Activated gamma-delta T cell (primary cell): ENCODE measurements at regions not wholly inside any gene's neighbourhood (a gene's known extent, or its start where the extent isn't known, plus 50 kb on each side); places are given as distances from the start of the nearest gene placed in this dataset.
"Not testable (repeated sequence)": the region's sequence is repeated elsewhere in the genome, so short reads cannot be mapped to it uniquely, and the experiment has no call there.

Experiments
- DNase-seq: peaks from one replicate; lab custom pipeline; 2025; lab: John Stamatoyannopoulos, UW

DNA sequence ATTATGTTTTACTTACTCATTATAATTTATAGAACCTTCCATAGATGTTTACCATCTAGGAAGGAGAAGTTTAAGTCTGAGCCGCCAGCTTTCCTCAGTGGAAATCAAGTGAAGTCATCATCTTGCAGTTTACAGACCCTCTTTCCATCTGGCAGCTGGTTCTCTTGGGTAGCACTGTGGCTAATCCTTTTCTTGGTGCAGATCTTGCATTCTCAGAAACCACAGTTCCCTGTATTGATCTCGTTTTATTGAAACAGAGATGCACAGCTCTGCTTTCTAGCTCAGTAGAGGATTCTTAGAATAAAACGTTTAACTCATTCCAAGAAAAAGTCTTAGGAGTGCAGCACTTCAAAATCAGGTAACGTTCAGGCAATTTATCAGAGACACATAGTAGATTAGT, 1154.7 kb downstream of the FOXD4L5 start:
- DNase-seq: not testable (repeated sequence)

DNA sequence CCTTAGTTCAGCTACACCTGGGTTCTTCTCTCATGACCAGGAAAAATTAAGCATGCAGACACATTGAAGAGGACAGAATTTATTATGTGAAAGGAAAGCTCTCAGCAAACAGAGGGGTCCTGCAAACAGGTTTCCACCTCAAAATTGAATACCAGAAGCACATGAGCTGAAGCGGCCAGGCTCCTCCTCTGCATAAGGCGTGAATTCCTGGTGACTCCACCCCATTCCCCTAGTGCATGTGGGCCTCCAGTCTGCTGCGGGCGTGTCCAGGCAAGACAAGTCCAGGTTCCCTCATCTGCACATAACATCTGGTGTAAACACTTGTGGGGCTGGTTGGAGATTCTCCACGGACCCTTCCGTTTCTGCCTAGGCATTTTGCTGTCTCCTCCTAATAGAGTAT, 1156.4 kb downstream of the FOXD4L5 start:
- DNase-seq: no peak

DNA sequence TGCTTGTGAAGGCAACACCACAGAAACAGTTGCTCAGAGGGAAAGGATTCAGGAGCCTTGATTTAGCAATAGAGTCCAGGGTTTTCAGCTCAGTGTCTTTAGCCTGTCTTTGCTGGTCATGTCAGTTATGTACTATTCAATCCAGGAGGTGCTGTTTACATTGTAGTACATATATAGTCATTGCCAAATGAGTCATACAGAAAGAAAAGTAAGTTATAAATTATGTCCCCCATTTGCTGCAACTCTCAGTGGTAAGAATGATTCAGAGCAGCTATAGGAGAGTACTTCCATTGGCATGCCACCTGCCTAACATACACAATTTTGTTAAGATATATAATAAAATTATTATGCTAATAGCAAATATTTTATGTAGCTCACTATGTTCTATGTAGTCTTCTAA, 1163.4 kb downstream of the FOXD4L5 start:
- DNase-seq: not testable (repeated sequence)

DNA sequence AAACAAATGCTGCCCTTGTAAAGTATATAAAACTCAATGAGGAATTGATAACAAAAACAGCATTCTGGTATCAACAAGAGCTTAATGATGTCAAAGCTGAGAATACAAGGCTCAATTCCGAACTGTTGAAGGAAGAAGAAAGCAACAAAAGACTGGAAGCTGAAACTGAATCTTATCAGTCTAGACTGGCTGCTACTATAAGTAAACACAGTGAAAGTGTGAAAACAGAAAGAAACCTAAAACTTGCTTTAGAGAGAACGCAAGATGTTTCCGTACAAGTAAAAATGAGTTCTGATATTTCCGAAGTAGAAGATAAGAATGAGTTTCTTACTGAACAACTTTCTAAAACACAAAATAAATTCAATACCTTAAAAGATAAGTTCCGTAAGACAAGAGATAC, 1167.7 kb downstream of the FOXD4L5 start:
- not testable (repeated sequence) for DNase-seq

DNA sequence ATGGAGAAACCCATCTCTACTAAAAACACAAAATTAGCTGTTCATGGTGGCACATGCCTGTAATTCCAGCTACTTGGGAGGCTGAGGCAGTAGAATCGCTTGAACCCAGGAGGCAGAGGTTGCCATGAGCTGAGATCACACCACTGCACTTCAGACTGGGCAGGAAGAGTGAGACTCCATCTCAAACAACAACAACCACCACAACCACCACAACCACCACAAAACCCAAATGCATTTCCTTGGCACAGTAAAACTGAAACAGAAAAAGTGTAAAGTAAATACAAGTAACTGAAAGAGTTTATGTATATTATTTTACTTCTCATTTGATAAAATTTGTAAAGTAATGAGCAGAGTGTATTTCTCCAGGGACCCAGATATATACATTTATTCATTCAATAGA, 1177.1 kb downstream of the FOXD4L5 start:
- DNase-seq: not testable (repeated sequence)

DNA sequence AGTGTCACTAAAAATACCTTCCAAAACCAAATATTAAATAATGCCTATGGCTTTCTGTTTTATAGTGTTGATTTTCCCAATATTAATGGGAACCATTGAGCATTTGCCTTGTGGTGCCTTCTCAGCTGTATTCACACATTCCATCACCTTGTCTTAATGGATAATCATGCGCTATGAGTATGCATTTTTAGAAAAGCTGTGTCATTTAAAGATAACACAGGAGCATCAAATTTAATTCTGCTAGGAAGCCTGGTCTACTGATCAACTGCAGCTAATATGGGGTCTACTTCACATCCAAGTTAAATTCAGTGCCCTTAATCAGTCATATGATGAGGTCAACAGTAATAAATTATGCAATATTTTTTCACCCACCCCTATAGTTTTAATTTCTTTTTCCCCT, 1177.8 kb downstream of the FOXD4L5 start:
- not testable (repeated sequence) for DNase-seq

DNA sequence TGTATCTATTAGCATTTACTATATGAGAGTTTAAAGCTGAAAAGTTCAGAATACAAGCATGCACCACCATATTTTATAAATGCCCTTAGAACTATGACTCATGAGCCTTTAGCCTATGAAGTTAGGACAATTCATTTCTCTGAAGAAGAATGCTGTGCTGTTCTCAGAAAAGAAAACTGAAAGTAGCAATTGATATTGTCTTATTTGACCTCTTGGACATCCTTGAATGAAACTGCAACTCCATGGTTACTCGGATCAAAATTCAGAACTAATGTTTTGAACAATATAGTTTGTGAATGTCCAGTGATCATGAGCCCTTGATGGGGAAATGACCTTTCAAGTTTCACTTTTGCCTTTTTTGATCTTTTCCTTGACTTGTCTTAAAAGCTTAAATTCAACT, 1179.8 kb downstream of the FOXD4L5 start:
- not testable (repeated sequence) for DNase-seq

DNA sequence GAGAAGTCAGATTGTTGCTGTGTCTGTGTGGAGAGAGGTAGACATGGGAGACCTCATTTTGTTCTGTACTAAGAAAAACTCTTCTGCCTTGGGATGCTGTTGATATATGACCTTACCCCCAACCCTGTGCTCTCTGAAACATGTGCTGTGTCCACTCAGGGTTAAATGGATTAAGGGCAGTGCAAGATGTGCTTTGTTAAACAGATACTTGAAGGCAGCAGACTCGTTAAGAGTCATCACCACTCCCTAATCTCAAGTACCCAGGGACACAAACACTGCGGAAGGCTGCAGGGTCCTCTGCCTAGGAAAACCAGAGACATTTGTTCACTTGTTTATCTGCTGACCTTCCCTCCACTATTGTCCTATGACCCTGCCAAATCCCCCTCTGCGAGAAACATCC, 1183.5 kb downstream of the FOXD4L5 start:
- DNase-seq: not testable (repeated sequence)

DNA sequence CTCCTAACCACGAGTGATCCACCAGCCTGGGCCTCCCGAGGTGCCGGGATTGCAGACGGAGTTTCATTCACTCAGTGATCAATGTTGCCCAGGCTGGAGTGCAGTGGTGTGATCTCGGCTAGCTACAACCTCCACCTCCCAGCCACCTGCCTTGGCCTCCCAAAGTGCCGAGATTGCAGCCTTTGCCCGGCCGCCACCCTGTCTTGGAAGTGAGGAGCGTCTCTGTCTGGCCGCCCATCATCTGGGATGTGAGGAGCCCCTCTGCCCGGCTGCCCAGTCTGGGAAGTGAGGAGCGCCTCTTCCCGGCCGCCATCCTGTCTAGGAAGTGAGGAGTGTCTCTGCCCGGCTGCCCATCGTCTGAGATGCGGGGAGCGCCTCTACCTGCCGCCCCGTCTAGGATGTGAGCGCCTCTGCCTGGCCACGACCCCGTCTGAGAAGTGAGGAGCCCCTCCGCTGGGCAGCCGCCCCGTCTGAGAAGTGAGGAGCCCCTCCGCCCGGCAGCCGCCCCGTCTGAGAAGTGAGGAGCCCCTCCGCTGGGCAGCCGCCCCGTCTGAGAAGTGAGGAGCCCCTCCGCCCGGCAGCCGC, 1184.3 kb downstream of the FOXD4L5 start:
- peak; percentile 8 for DNase-seq

DNA sequence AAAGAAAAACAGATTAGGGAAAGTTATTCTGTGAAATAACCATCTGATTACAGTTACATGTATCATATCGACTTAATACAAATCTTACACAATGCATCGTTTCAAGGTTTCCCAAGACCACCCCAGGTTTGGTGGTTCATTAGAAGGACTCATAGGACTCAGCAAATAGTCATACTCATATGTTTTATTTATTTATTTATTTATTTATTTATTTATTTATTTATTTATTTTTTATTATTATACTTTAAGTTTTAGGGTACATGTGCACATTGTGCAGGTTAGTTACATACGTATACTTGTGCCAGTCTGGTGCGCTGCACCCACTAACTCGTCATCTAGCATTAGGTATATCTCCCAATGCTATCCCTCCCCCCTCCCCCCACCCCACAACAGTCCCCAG, 1199.0 kb downstream of the FOXD4L5 start:
- not testable (repeated sequence) for DNase-seq

DNA sequence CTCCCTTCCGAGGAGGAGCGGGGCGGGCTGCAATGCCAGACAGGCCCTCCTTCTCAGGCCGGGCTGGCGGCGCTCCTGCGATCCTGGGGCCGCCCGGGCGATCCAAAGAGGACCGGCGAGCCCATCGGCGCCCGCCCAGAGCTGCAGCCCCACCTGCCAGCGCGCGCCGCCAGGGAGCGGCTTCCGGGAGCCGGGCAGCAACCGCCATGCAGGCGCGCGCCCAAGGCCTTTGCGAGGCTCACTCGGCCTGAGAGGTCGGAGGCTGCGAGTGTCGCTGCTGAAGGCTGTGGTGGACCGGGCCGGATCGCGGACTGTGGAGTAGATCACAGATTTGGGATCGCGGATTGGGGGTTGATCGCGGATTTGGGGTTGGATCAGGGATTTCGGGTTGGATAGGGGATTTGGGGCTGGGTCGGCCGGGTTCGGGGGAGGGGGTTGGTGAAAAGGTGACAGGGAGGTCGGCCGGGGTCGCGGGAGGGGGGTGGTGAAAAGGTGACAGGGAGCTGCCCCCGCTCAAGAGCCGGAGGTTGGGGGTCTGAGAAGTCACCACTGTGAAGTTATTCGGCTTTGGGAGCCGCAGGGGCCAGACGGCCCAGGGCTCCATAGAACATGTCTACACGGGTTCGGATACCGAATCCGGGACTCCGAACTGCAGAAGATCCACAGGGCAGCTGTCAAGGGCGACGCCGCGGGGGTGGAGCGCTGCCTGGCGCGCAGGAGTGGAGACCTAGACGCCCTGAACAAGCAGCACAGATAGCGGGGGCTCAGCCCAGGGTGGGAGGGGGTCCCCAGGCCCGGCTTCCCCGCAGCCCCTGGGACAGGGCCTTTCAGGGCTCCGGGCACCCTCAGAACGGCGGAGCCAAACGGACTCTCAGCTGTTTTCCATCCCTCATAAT, 1213.4 kb downstream of the FOXD4L5 start:
- peak; percentile 14 for DNase-seq

DNA sequence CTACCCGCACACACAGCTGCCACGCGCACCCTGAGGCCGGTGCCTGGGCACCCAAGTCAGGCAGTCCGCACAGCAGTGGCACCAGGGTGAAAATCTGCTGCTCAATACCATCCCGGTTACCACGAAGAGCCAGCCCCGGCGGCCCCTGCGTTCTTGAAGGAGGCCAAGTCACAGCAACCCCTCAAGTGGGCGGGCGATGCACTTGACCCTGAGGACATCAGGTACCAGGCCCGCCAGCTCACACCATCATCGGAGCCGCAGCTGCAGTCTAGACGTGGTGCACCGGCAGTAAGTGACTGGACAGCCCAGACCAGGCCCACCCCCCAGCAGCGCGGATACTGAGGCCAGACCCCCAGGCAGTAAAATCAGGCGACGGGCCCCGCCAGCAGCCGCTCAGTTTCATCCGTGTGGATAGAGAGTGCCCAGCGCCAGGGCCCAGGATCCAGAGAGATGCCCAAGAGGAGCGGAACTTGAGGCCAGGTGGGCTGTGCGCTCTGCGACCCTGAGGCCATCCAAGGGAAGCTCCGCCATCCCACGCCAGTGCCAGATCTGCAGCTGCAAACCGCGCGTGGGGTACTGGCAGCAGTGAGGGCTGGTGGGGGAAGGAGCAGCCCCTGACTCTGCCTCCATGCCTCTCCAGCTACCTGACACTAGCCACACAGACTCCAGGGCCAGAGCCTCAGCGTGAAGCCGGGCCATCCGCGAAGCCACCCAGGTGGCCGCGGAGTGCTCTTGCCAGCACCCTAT, 1214.2 kb downstream of the FOXD4L5 start:
- DNase-seq: peak; percentile 9

DNA sequence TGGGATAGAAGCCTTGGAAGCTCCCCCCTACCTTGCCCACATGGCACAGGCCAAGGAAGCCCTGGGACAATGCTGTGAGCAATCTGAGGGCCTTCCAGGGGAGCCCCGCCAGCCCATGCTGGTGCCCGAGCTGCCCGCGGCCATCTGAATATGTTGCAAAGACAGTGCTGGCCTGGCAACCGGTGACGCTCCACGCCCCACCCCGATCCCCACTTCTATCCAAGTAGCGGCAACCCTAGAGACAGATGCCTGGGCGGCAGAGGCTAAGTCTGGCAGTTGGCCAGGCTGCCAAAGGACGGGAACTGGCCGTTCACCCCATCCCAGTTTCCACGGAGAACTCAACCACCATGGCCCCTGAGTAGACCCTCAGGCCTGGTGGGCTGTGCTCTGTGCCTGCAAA, 1214.9 kb downstream of the FOXD4L5 start:
- DNase-seq: peak; percentile 5

DNA sequence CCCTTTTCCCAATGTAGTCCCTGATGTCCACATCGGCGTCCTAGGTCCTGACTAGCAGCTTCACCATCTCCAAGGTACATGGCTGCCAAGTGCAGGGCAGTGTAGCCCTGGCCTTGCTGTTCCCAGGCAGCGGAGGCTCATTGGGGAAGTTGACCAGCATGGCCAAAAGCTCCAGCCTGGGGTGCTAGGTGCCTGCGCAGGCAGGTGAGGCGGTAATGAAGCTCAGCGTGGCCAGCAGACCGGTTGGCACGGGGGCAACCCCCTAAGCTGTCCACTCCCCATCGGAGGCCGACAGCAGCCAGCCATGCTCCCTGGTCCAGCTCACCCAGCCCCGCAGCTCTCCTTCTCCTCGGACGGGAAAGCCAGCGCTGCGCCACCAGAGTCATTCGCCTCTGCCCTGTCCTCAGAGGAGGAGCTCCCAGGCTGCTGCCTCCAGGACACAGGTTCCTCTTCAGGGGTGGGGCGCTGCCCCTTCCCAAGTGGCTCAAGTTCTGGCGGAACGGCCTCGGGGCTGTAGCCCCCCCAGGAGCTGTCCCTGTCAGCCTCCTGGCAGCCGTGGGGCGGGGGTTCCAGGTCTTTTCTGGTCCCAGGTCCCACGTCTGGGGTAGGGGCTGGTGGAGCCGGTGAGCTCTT, 1218.2 kb downstream of the FOXD4L5 start:
- DNase-seq: peak; percentile 0

DNA sequence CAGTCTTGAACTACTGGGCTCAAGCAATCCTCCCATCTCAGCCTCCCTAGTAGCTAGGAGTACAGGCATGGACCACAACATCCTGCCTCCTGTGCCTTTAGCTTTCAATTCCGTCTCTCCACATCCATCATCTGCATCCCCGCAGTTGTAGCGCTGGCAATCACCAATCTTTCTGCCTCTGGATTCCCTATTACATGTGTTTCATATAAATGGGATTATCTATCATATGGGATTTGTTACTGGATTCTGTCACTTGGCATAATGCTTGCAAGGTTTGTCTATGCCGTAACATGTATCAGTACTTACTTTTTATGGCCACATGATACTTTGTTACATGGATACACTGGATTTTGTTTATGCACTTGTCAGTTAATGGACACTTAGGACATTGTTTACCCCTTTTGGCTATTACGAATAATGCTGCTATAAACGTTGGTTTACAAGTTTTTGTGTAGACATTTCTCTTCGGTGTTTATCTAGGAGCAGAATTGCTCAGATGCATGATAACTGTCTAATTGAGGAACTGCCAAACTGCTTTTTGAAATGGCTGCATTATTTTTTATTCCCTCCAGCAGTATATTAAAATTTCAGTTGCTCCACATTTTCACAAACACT, 1223.9 kb downstream of the FOXD4L5 start:
- no peak for DNase-seq

DNA sequence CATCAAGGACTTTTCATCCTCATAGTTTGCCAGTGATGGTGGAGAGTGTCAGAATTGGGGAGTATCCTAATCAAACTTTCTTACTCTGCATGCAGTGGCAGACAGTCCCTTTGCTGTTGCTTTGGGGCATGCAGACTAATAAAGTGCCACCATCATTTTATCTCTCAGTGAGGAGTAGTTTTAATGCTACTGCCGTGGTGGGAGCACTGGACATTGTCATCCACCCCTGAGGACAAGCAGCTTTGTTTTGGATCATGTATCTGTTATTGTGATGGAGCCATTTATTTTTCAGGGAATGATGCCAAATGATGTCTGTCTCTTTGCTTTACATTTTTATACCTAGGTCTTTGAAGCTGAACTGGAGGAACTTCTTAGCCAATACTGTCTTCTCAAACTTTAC, 1226.9 kb downstream of the FOXD4L5 start:
- not testable (repeated sequence) for DNase-seq

DNA sequence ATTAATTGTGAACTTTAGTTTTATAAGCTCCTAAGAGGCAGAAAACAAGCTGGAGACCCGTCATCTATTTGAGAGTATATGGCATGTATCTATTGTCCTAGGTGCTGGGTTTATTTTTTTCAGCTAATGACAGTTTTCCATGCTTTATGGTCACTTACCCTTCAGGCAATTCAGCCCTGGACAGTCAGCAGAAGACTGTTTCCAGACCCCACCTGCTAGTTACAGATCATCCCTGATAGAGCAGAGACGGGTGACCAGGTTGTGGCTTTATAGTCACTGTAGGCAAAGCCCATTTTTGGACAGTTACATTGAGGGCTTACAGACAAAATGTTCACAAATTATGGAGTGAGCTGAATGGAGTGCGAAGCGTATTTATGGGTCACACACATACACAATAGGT, 1227.5 kb downstream of the FOXD4L5 start:
- no peak for DNase-seq

DNA sequence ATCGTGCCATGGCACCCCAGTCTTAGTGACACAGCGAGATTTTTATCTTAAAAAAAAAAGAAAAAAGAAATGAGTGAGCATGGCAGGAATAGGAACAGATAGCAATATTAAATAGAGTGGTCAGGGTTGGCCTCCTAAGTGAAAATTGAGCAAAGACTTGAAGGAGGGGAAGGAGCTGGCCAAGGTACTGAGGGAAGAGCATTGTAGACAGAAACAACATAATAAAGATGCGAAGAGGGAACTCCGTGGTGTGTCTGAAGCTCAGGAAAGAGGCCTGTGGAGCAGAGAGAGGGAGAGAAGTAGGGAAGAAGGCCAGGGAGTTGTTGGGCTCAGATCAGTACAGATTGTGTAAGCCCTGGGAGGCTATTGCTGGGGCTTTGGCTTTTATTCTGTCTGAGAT, 1256.1 kb downstream of the FOXD4L5 start:
- DNase-seq: not testable (repeated sequence)

DNA sequence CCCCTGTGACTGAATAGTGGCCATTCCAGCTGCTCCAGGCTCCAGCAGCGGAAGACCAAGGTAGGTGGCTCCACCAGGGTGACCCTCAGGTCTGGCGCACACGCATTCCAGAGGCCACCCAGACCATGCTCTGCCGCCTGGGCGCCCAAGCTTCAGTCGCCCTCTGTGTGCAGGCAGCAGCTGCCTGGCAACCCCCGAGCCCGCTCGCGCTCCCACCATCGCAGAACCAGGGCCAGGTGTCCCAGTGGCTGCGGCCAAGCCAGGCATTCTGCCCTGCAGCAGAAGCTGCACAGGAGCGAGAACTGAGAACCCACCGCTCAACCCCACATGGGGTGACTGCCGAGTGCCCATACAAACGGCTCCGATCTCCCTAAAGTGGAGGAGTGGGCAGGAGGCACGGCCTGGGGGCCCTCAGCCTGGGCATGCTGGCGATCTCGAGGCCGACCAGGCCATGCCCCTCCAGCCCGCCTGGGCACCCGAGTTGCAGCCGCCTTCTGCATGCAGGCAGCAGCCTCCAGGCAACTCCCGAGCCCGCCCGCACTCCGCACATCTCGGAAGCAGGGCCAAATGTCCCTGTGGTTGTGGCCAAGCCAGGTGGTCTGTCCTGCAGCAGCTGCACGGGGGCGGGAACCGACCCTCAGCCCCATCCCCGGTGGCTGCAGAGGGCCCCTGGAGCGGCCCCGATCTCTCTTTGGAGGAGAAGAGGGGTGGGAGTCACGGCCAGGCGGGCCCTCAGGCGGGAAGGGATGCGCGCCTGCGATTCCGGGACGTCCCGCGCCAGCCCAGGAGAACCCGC, 1264.1 kb downstream of the FOXD4L5 start:
- not testable (repeated sequence) for DNase-seq

DNA sequence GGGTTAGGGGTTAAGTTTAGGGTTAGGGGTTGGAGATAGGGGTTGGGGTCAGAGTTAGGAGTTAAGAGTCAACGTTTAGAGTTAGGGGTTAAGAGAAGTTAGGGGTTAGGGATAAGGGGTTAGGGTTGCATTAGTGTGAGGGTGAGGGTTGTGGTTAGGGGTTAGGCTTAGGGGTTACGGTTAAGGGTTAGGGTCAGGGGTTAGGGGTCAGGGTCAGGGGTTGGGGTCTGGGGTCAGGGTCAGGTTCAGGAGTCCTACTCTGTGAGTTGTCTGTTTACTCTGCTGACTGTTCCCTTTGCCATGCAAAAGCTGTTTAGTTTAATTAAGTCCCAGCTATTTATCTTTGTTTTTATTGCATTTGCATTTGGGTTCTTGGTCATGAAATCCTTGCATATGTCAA, 1267.3 kb downstream of the FOXD4L5 start:
- DNase-seq: not testable (repeated sequence)
